ENCODE measurements at regions not wholly inside any gene's neighbourhood (a gene's known extent, or its start where the extent isn't known, plus 50 kb on each side); places are given as distances from the start of the nearest gene placed in this dataset.
"Not testable (repeated sequence)": the region's sequence is repeated elsewhere in the genome, so short reads cannot be mapped to it uniquely, and the experiment has no call there.

GRCh38 chr20:57818418-57819181 lies 108.8 kb upstream of the PMEPA1 start:
- TF ChIP-seq POLR2A (IDR thresholded peaks at IDR 0.05) (no peak), CTCF (IDR thresholded peaks at IDR 0.05) (no peak)
- no peak overlapping the region for H3K4me3 ChIP-seq
- no peaks in the 10 kb centered on the region for H3K27me3 ChIP-seq
- no peak for DNase-seq
- intact Hi-C loops (cut with DNase I; ENCODE audit: low total_unique reads): no loop called here
- H3K9me3 ChIP-seq: no peaks in the 10 kb centered on the region
- no peaks in the 10 kb centered on the region for H3K36me3 ChIP-seq
- no peak overlapping the region for H3K27ac ChIP-seq
- no peaks in the 10 kb centered on the region for H3K4me1 ChIP-seq

- Histone ChIP-seq H3K9me3 (no peaks in the 10 kb centered on the region), H3K27ac (no peak overlapping the region), H3K36me3 (no peaks in the 10 kb centered on the region), H3K4me1 (no peaks in the 10 kb centered on the region), H3K4me3 (no peak overlapping the region), H3K27me3 (no peaks in the 10 kb centered on the region)
- intact Hi-C loops (cut with DNase I; ENCODE audit: low total_unique reads): no loop called here
- no peak for TF ChIP-seq CTCF (IDR thresholded peaks at IDR 0.05)
- TF ChIP-seq POLR2A (IDR thresholded peaks at IDR 0.05): no peak
- no peak for DNase-seq
Measured at GRCh38 chr20:57815405-57815804, 105.6 kb upstream of the PMEPA1 start.

- H3K27ac ChIP-seq: no peak overlapping the region
- H3K27me3 ChIP-seq: no peaks in the 10 kb centered on the region
- no peak overlapping the region for H3K4me3 ChIP-seq
- TF ChIP-seq CTCF (IDR thresholded peaks at IDR 0.05) (no peak), POLR2A (IDR thresholded peaks at IDR 0.05) (no peak)
- no peaks in the 10 kb centered on the region for H3K9me3 ChIP-seq
- no peak for DNase-seq
- intact Hi-C loops (cut with DNase I; ENCODE audit: low total_unique reads): no loop called here
- H3K36me3 ChIP-seq: no peaks in the 10 kb centered on the region
- H3K4me1 ChIP-seq: no peaks in the 10 kb centered on the region
Measured at GRCh38 chr20:57814529-57814928, 104.7 kb upstream of the PMEPA1 start.

- intact Hi-C loops (cut with DNase I; ENCODE audit: low total_unique reads): no loop called here
- Histone ChIP-seq H3K36me3 (no peaks in the 10 kb centered on the region), H3K27ac (no peak overlapping the region), H3K4me3 (no peak overlapping the region), H3K4me1 (no peaks in the 10 kb centered on the region), H3K27me3 (no peaks in the 10 kb centered on the region), H3K9me3 (no peaks in the 10 kb centered on the region)
- no peak for DNase-seq
- TF ChIP-seq CTCF (IDR thresholded peaks at IDR 0.05) (no peak), POLR2A (IDR thresholded peaks at IDR 0.05) (no peak)
Measured at GRCh38 chr20:57813509-57814269, 103.9 kb upstream of the PMEPA1 start.

- H3K9me3 ChIP-seq; H3K27me3 ChIP-seq; H3K27ac ChIP-seq; H3K4me3 ChIP-seq; H3K4me1 ChIP-seq; H3K36me3 ChIP-seq; DNase-seq; intact Hi-C loops (cut with DNase I; ENCODE audit: low total_unique reads): not testable (repeated sequence)
Measured at GRCh38 chr20:57812632-57813031, 102.8 kb upstream of the PMEPA1 start.

Measured in uterus (tissue), 3 donors.